ENCODE measurements at regions not wholly inside any gene's neighbourhood (a gene's known extent, or its start where the extent isn't known, plus 50 kb on each side); places are given as distances from the start of the nearest gene placed in this dataset.

DNA sequence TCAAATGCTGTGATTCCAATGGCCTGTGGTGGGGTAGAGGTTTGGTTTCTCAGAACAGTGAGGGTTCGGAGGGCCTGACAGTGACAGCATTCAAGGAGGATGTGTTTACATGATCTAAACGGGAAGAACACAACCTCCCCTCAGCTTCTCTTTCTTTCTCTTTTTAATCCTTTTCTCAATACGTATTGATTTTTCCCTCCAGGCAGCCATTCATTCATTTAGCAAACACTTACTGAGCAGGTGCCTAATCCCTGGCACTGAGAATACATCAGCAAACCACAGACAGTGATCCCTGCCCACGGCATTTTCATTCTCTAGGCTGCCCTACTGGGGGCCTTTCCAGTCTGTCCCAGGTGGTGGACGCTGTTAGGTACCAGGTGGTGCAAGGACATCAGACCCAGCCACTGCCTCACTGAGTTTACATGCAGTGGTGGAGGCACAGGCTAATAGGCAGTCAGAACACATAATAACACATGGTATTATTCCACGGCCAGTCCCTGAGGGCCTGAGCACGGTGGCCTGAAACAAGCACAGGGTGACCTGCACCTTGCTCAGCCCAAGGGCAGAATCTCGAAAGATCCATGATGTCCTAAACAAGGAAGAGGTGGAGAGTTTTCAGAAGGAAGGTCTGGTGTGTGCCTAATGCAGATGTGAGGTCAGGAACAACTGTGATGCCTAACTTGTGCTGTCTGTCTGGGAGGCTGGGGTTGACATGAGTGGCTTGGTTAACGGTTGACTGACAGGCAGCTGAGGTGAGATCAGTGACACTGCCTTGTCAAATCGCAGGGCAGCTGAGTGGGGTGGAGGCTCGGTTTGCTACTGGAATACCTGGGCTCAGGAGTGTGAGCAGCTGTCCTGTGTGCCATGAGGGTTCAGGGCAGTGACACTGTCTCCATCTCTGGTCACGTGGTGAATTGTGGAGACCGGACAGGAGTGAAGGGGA is 785.5 kb upstream of the HS6ST1 start:
- Histone ChIP-seq H3K9ac (ENCODE audit: low read length) (no peak overlapping the region), H3K79me2 (ENCODE audit: low read length) (no peaks in the 10 kb centered on the region), H3K27me3 (replicated peaks; ENCODE audit: insufficient read depth, low read length) (no peaks in the 10 kb centered on the region), H3F3A (ENCODE audit: insufficient read depth, low read length) (no peaks in the 10 kb centered on the region), H3K4me3 (ENCODE audit: low read length) (no peak overlapping the region), H3K9me2 (replicated peaks; ENCODE audit: insufficient read depth, low read length) (no peaks in the 10 kb centered on the region), H3K4me2 (ENCODE audit: low read depth, low read length) (no peak overlapping the region), H3K36me3 (replicated peaks; ENCODE audit: insufficient read depth, low read length) (no peaks in the 10 kb centered on the region), H2AFZ (ENCODE audit: low read length) (no peak overlapping the region), H3K4me1 (ENCODE audit: low read length) (no peaks in the 10 kb centered on the region), H3K27ac (ENCODE audit: low read length) (no peak overlapping the region), H4K20me1 (ENCODE audit: insufficient read depth, low read length) (no peaks in the 10 kb centered on the region), H3K9me3 (replicated peaks; ENCODE audit: insufficient read depth, low read length) (no peaks in the 10 kb centered on the region)
- TF ChIP-seq CTCF (IDR thresholded peaks at IDR 0.05; ENCODE audit: low read length) (no peak), EZH2 (optimal IDR thresholded peaks at IDR 0.05; ENCODE audit: low read depth, low read length) (no peak), EZH2phosphoT487 (IDR thresholded peaks at IDR 0.05; ENCODE audit: low read length) (no peak)
- no peak for DNase-seq

- Histone ChIP-seq H3F3A (ENCODE audit: insufficient read depth, low read length) (no peaks in the 10 kb centered on the region), H3K9me2 (replicated peaks; ENCODE audit: insufficient read depth, low read length) (no peaks in the 10 kb centered on the region), H3K4me1 (ENCODE audit: low read length) (no peaks in the 10 kb centered on the region), H4K20me1 (ENCODE audit: insufficient read depth, low read length) (no peaks in the 10 kb centered on the region), H3K4me3 (ENCODE audit: low read length) (no peak overlapping the region), H3K27me3 (replicated peaks; ENCODE audit: insufficient read depth, low read length) (no peaks in the 10 kb centered on the region), H2AFZ (ENCODE audit: low read length) (no peak overlapping the region), H3K79me2 (ENCODE audit: low read length) (no peaks in the 10 kb centered on the region), H3K27ac (ENCODE audit: low read length) (no peak overlapping the region), H3K9ac (ENCODE audit: low read length) (no peak overlapping the region), H3K9me3 (replicated peaks; ENCODE audit: insufficient read depth, low read length) (no peaks in the 10 kb centered on the region), H3K36me3 (replicated peaks; ENCODE audit: insufficient read depth, low read length) (no peaks in the 10 kb centered on the region), H3K4me2 (ENCODE audit: low read depth, low read length) (no peak overlapping the region)
- DNase-seq: no peak
- TF ChIP-seq EZH2phosphoT487 (IDR thresholded peaks at IDR 0.05; ENCODE audit: low read length) (no peak), CTCF (IDR thresholded peaks at IDR 0.05; ENCODE audit: low read length) (no peak), EZH2 (optimal IDR thresholded peaks at IDR 0.05; ENCODE audit: low read depth, low read length) (no peak)
These were observed 793.5 kb upstream of the HS6ST1 start for GRCh38 chr2:129112181-129112580.

DNA sequence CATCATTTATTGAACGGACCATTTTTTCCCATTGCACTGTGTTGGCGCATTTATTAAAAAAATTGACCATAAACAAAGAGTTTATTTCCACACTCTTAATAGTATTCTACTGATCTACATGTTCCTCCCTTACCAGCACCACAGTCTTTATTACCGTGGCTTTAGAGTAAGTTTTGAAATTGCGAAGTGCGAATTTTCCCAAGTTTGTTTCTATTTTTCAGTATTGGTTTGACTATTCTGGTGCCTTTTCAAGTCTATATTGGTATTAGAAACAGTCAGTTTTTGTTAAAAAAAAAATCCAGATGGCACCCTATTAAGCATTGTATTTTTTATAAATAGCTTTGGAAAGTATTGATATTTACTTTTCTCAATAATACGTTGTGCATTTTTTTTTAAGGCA is 795.1 kb upstream of the HS6ST1 start:
- Histone ChIP-seq H3K27me3 (replicated peaks; ENCODE audit: insufficient read depth, low read length) (no peaks in the 10 kb centered on the region), H2AFZ (ENCODE audit: low read length) (no peak overlapping the region), H3K9ac (ENCODE audit: low read length) (no peak overlapping the region), H3K36me3 (replicated peaks; ENCODE audit: insufficient read depth, low read length) (no peaks in the 10 kb centered on the region), H3K79me2 (ENCODE audit: low read length) (no peaks in the 10 kb centered on the region), H3F3A (ENCODE audit: insufficient read depth, low read length) (no peaks in the 10 kb centered on the region), H3K9me2 (replicated peaks; ENCODE audit: insufficient read depth, low read length) (no peaks in the 10 kb centered on the region), H3K4me3 (ENCODE audit: low read length) (no peak overlapping the region), H3K4me1 (ENCODE audit: low read length) (no peaks in the 10 kb centered on the region), H3K27ac (ENCODE audit: low read length) (no peak overlapping the region), H3K4me2 (ENCODE audit: low read depth, low read length) (no peak overlapping the region), H3K9me3 (replicated peaks; ENCODE audit: insufficient read depth, low read length) (no peaks in the 10 kb centered on the region), H4K20me1 (ENCODE audit: insufficient read depth, low read length) (no peaks in the 10 kb centered on the region)
- DNase-seq: no peak
- TF ChIP-seq EZH2phosphoT487 (IDR thresholded peaks at IDR 0.05; ENCODE audit: low read length) (no peak), CTCF (IDR thresholded peaks at IDR 0.05; ENCODE audit: low read length) (no peak), EZH2 (optimal IDR thresholded peaks at IDR 0.05; ENCODE audit: low read depth, low read length) (no peak)
